Activated CD4-positive, alpha-beta T cell treated with anti-CD3 and anti-CD28 coated beads, Interleukin-2, amount 10 ng/mL, durations not matched to agents 7 days and 5 days (primary cell): ENCODE measurements at regions not wholly inside any gene's neighbourhood (a gene's known extent, or its start where the extent isn't known, plus 50 kb on each side); places are given as distances from the start of the nearest gene placed in this dataset.

Source experiments
- CTCF ChIA-PET: fragments of 350-600 bp; sonication (Branson Sonifier 250); formaldehyde crosslinking; loops from one replicate; lab custom pipeline; 2021; ENCODE audit warnings: antibody characterized with exemption; lab: Charles Lee
- POLR2A ChIA-PET: fragments of 350-600 bp; sonication (Branson Sonifier 250); formaldehyde crosslinking; loops from one replicate; lab custom pipeline; 2021; ENCODE audit warnings: antibody characterized with exemption; lab: Charles Lee
- DNase-seq: peaks from one replicate; pipeline ENCODE4 v3.0.0-alpha.2; 2020
- H3K27ac Mint-ChIP-seq: one replicate; pipeline ENCODE4 v1.8.0; 2021; ENCODE audit warnings: mild to moderate bottlenecking, moderate library complexity, mixed read lengths
- H3K27me3 Mint-ChIP-seq: one replicate; pipeline ENCODE4 v1.8.0; 2021; ENCODE audit warnings: mixed read lengths
- H3K36me3 Mint-ChIP-seq: one replicate; pipeline ENCODE4 v1.8.0; 2021; ENCODE audit warnings: low read depth, mixed read lengths
- H3K4me1 Mint-ChIP-seq: one replicate; pipeline ENCODE4 v1.8.0; 2021; ENCODE audit warnings: mixed read lengths
- H3K4me3 Mint-ChIP-seq: one replicate; pipeline ENCODE4 v1.8.0; 2021; ENCODE audit warnings: mild to moderate bottlenecking, moderate library complexity, mixed read lengths
- H3K9me3 Mint-ChIP-seq: one replicate; pipeline ENCODE4 v1.8.0; 2021; ENCODE audit warnings: mixed read lengths

GRCh38 chr6:77353129-77353528 is 110.2 kb downstream of the HTR1B start:
- ChIA-PET CTCF (no interaction called here), POLR2A (no interaction called here)
- Mint-ChIP-seq H3K4me3 (no peak overlapping the region), H3K9me3 (peaks cover 4% of the 10 kb centered on the region), H3K27me3 (no peaks in the 10 kb centered on the region), H3K36me3 (no peaks in the 10 kb centered on the region), H3K27ac (no peak overlapping the region), H3K4me1 (no peaks in the 10 kb centered on the region)
- no peak for DNase-seq

GRCh38 chr6:77341058-77341986 is 122.0 kb downstream of the HTR1B start:
- CTCF ChIA-PET = no interaction called here
- no peak for DNase-seq
- POLR2A ChIA-PET = no interaction called here
- no peak overlapping the region for H3K27ac Mint-ChIP-seq
- H3K4me1 Mint-ChIP-seq = no peaks in the 10 kb centered on the region
- H3K27me3 Mint-ChIP-seq = no peaks in the 10 kb centered on the region
- no peak overlapping the region for H3K4me3 Mint-ChIP-seq
- H3K36me3 Mint-ChIP-seq = no peaks in the 10 kb centered on the region
- H3K9me3 Mint-ChIP-seq = peaks cover 9% of the 10 kb centered on the region

DNA sequence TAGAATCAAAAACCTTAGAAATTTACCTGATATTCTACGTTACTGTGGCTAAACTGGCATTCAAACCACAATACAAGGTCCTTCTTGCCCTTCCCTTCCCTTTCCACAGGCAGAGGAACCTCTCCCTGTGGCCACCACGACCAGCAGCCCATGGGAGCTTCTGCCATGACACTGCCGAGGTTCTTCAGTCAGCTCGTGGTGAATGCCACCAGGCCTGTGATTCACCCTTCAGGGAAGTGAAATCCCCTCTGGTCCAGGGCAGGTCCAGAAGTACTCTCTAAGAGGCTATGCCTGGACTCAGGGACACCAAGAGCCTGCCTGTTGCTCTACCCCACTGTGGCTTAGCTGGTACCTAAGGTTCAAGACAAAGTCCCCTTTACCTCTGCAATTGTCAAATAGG is 123.0 kb downstream of the HTR1B start:
- ChIA-PET POLR2A (no interaction called here), CTCF (interaction anchor here (0.6 kb wide), 1 partner anchor 11 kb away, joined by 3 read pairs; no protein-coding TSS in a partner anchor)
- no peak for DNase-seq
- Mint-ChIP-seq H3K9me3 (peaks cover 12% of the 10 kb centered on the region), H3K27ac (no peak overlapping the region), H3K27me3 (no peaks in the 10 kb centered on the region), H3K4me1 (no peaks in the 10 kb centered on the region), H3K36me3 (no peaks in the 10 kb centered on the region), H3K4me3 (no peak overlapping the region)

DNA sequence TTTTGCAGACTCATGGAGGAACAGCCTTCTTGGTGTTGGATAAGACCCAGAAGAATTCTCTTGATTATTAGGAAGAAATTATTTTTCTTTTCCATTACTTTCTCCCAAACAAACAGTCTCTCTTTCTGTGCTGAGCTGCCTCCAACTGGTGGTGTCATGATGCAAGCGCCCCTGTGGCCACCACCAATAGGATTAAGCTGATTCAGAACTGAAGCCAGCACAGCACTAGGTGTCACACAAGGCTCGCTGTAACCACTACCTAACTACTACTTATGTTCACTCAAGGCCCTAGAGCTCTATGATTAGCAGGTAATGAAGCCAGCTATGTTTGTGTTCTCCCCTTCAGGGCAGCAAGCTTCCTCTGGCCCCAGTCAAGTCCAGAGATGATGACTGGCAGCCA is 123.4 kb downstream of the HTR1B start:
- POLR2A ChIA-PET = no interaction called here
- Mint-ChIP-seq H3K27me3 (no peaks in the 10 kb centered on the region), H3K36me3 (no peaks in the 10 kb centered on the region)

DNA sequence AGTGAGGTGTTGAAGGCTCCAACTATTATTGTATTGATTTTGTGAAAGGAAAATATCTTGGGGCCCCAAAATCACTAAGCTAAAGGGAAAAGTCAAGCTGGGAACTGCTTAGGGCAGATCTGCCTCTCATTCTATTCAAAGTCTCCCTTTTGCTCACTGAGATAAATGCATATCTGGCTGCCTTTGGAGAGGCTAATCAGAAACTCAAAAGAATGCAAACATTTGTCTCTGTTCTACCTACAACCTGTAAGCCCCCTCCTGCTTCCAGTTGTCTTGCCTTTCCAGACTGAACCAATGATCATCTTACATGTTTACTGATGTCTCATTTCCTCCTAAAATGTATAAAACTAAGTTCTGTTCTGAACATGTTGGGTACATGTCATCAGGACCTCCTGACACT is 125.9 kb downstream of the HTR1B start:
- no peak overlapping the region for H3K4me3 Mint-ChIP-seq
- ChIA-PET CTCF (no interaction called here), POLR2A (no interaction called here)
- no peaks in the 10 kb centered on the region for H3K4me1 Mint-ChIP-seq
- peaks cover 15% of the 10 kb centered on the region for H3K9me3 Mint-ChIP-seq
- no peak overlapping the region for H3K27ac Mint-ChIP-seq
- no peaks in the 10 kb centered on the region for H3K36me3 Mint-ChIP-seq
- no peaks in the 10 kb centered on the region for H3K27me3 Mint-ChIP-seq
- DNase-seq = no peak

More for the DNA sequence above, 123.4 kb downstream of the HTR1B start:
- no peak for DNase-seq
- Mint-ChIP-seq H3K9me3 (peaks cover 12% of the 10 kb centered on the region), H3K4me1 (no peaks in the 10 kb centered on the region), H3K27ac (no peak overlapping the region), H3K4me3 (no peak overlapping the region)
- CTCF ChIA-PET = interaction anchor here (0.6 kb wide), 1 partner anchor 11 kb away, joined by 3 read pairs; no protein-coding TSS in a partner anchor

GRCh38 chr6:77334093-77334492 is 129.2 kb downstream of the HTR1B start:
- CTCF ChIA-PET = no interaction called here
- POLR2A ChIA-PET = no interaction called here
- no peak for DNase-seq

DNA sequence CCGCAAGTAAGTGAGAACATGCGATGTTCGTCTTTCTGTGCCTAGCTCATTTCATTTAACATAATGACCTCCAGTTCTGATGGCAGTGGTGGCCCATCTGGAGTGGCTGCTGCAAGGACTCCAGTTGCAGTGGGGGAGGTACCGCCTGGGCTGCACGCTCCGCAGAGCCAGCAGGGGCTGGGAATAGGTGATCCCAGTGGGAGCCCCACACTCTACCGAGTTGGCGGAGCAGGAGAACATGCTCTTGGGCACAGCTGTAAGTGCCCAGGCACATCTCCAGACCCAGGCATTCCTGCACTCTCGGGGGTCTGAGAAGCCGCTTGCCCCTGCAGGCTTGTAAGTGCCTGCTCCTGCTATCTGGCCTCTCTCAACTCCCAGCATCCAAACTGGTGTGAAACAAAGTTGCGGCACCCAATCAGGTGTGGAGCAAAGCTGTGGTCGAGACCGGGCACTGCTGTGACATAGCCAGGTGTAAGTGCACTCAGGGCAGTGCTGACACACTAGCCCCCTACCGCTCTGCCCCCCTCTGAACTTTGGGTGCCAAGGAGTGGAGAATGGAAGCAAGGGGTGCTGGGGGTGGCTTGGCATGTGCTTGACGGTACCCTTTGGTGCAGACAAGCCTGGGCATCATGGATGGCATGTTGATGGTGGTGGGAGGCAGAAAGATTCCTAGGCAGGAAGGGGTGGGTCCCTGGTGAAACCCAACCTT is 130.2 kb downstream of the HTR1B start:
- Mint-ChIP-seq H3K36me3 (no peaks in the 10 kb centered on the region), H3K27me3 (no peaks in the 10 kb centered on the region), H3K9me3 (peaks cover 8% of the 10 kb centered on the region), H3K4me3 (no peak overlapping the region), H3K27ac (no peak overlapping the region), H3K4me1 (no peaks in the 10 kb centered on the region)
- POLR2A ChIA-PET = no interaction called here
- no peak for DNase-seq
- CTCF ChIA-PET = no interaction called here

More at GRCh38 chr6:77334093-77334492, 129.2 kb downstream of the HTR1B start:
- no peak overlapping the region for H3K4me3 Mint-ChIP-seq
- H3K27ac Mint-ChIP-seq = no peak overlapping the region
- H3K36me3 Mint-ChIP-seq = no peaks in the 10 kb centered on the region
- H3K4me1 Mint-ChIP-seq = no peaks in the 10 kb centered on the region
- no peaks in the 10 kb centered on the region for H3K27me3 Mint-ChIP-seq
- H3K9me3 Mint-ChIP-seq = peaks cover 10% of the 10 kb centered on the region

- no peaks in the 10 kb centered on the region for H3K27me3 Mint-ChIP-seq
- H3K9me3 Mint-ChIP-seq = peaks cover 5% of the 10 kb centered on the region
- H3K27ac Mint-ChIP-seq = no peak overlapping the region
- CTCF ChIA-PET = no interaction called here
- no peaks in the 10 kb centered on the region for H3K4me1 Mint-ChIP-seq
- POLR2A ChIA-PET = no interaction called here
- no peak overlapping the region for H3K4me3 Mint-ChIP-seq
- DNase-seq = no peak
- H3K36me3 Mint-ChIP-seq = no peaks in the 10 kb centered on the region
Observed at GRCh38 chr6:77326711-77327110, 136.6 kb downstream of the HTR1B start.

DNA sequence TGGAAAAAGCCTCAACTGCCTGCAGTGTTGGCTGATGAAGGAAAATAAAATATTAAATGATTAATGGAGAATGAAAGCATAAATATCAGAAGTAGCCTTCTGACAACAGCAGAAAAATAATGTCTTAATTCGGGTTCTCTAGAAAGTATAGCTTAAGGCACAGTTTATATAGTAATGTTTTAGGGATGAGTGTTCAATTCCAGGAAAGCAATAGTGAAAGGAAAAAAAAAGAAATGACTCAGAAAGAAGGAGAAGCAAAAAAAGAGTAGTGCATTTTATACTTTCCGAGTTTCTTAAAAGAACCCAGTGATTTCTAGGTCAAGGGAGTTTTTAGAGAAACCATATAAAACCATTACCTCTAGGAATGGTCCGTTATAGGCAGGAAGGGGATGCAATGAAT is 137.3 kb downstream of the HTR1B start:
- ChIA-PET CTCF (no interaction called here), POLR2A (no interaction called here)
- Mint-ChIP-seq H3K27ac (no peak overlapping the region), H3K9me3 (peaks cover 5% of the 10 kb centered on the region), H3K36me3 (no peaks in the 10 kb centered on the region), H3K27me3 (no peaks in the 10 kb centered on the region), H3K4me3 (no peak overlapping the region), H3K4me1 (no peaks in the 10 kb centered on the region)
- no peak for DNase-seq

- Mint-ChIP-seq H3K36me3 (no peaks in the 10 kb centered on the region), H3K4me1 (no peaks in the 10 kb centered on the region), H3K9me3 (peaks cover 5% of the 10 kb centered on the region), H3K27me3 (no peaks in the 10 kb centered on the region), H3K4me3 (no peak overlapping the region), H3K27ac (no peak overlapping the region)
- POLR2A ChIA-PET = no interaction called here
- CTCF ChIA-PET = no interaction called here
- no peak for DNase-seq
Observed at GRCh38 chr6:77324866-77325265, 138.4 kb downstream of the HTR1B start.

- Mint-ChIP-seq H3K4me1 (no peaks in the 10 kb centered on the region), H3K27ac (no peak overlapping the region), H3K36me3 (no peaks in the 10 kb centered on the region), H3K4me3 (no peak overlapping the region), H3K9me3 (peaks cover 5% of the 10 kb centered on the region), H3K27me3 (no peaks in the 10 kb centered on the region)
- DNase-seq = no peak
- POLR2A ChIA-PET = no interaction called here
- CTCF ChIA-PET = no interaction called here
Observed at GRCh38 chr6:77322604-77323003, 140.7 kb downstream of the HTR1B start.

DNA sequence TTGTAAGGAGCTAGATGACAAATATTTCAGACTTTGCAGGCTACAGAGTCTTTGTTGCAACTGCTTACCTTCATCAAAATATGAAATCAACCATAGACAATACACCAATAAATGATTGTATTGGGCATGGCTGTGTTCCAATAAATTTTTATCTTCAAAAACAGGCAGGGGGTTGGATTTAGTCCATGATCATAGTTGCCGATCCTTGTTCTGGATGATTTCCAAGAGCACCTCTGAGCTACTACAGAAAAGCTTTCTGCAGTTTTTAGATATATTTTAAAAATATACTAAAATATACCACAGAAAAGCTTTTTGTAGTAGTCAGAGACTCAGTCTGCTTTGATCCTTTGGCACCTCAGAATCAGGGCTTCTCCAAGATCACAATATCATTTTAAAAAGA is 145.0 kb downstream of the HTR1B start:
- POLR2A ChIA-PET = no interaction called here
- Mint-ChIP-seq H3K27ac (no peak overlapping the region), H3K36me3 (no peaks in the 10 kb centered on the region), H3K4me3 (no peak overlapping the region), H3K27me3 (no peaks in the 10 kb centered on the region), H3K4me1 (no peaks in the 10 kb centered on the region), H3K9me3 (no peaks in the 10 kb centered on the region)
- no peak for DNase-seq
- CTCF ChIA-PET = no interaction called here

DNA sequence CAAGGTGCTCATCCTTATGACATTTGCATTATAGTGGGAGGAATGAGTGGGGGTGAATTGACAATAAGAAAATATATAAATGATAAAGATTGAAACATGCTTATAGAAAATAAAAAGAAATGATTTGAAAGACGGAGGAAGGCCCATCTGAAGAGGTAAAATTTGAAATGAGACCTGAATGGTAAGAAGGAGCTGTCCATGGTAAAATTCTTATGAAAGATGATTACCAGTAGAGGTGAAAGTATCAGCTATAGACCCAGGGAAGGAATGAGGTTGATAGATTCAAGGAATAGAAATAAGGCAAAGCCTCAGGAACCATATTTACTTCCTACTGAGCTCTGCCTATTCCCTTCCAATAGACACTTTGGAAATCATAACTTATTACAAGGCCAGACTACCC is 149.7 kb downstream of the HTR1B start:
- Mint-ChIP-seq H3K36me3 (no peaks in the 10 kb centered on the region), H3K9me3 (no peaks in the 10 kb centered on the region), H3K27ac (no peak overlapping the region), H3K27me3 (no peaks in the 10 kb centered on the region), H3K4me1 (no peaks in the 10 kb centered on the region), H3K4me3 (no peak overlapping the region)
- no peak for DNase-seq
- POLR2A ChIA-PET = no interaction called here
- CTCF ChIA-PET = no interaction called here
